ENCODE measurements at regions not wholly inside any gene's neighbourhood (a gene's known extent, or its start where the extent isn't known, plus 50 kb on each side); places are given as distances from the start of the nearest gene placed in this dataset.

DNA sequence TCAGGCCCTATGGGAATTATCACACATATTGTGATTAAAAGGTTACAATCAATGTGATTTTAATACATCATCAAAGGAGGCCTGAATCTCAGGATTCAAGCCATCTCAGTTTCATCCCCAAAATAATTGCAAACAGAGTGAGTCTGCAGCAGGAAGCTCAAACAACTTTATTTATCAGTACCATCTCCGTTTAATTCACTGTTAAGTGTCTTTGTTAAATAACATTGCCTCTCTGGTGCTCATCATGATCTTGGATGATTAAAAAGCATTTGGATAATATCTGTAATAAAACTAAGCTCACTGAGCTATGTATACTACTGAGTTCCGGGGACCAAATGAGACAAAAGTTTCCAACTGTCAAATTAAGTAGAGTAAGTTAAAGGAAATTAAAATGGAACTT lies 817.8 kb upstream of the CNTNAP5 start:
- no peak for DNase-seq (ENCODE audit: low read depth)

- DNase-seq (ENCODE audit: low read depth): no peak
Measured at GRCh38 chr2:123209202-123209601, 815.9 kb upstream of the CNTNAP5 start.

GRCh38 chr2:123211181-123211580 lies 813.9 kb upstream of the CNTNAP5 start:
- no peak for DNase-seq (ENCODE audit: low read depth)

DNA sequence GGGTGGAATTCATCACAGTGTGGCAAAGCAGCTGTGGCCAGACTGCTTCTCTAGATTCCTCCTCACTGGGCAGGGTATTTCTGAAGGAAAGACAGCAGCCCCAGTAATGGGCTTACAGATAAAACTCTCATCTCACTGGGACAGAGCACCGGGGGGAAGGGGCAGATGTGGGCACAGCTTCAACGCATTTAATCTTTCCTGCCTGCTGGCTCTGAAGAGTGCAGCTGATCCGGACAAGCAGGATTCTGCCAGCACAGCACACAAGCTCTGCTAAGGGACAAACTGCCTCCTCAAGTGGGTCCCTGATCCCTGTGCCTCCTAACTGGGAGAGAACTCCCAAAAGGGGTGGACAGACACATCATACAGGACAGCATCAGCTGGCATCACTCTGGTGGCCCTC lies 779.9 kb upstream of the CNTNAP5 start:
- DNase-seq (ENCODE audit: low read depth): no peak

GRCh38 chr2:123258877-123259539 lies 766.1 kb upstream of the CNTNAP5 start:
- DNase-seq (ENCODE audit: low read depth): no peak

GRCh38 chr2:123262856-123263255 lies 762.2 kb upstream of the CNTNAP5 start:
- no peak for DNase-seq (ENCODE audit: low read depth)

- no peak for DNase-seq (ENCODE audit: low read depth)
Measured at GRCh38 chr2:123283431-123283830, 741.7 kb upstream of the CNTNAP5 start.

GRCh38 chr2:123303731-123304130 lies 721.4 kb upstream of the CNTNAP5 start:
- no peak for DNase-seq (ENCODE audit: low read depth)

All from LHCN-M2 (cell line).